Liver (tissue), 8 donors: ENCODE measurements at regions not wholly inside any gene's neighbourhood (a gene's known extent, or its start where the extent isn't known, plus 50 kb on each side); places are given as distances from the start of the nearest gene placed in this dataset.

Experiments used
- DNase-seq: peaks from one replicate; pipeline ENCODE4 v3.0.0-alpha.2; 2017; ENCODE audit warnings: low spot score
- H3K27ac ChIP-seq, 2 donors: one replicate each; pipeline ENCODE4 v1.7.0; 2013; ENCODE audit warnings: inconsistent platforms in 2 of 2, low read length in 2 of 2, control low read depth in 1 of 2, low read depth in 1 of 2, mild to moderate bottlenecking in 1 of 2
- H3K27me3 ChIP-seq, 4 donors: one replicate each; pipeline versions ENCODE4 v1.6.1 to v1.7.0; 2013; ENCODE audit warnings: low read length in 3 of 4, inconsistent platforms in 1 of 4, mild to moderate bottlenecking in 1 of 4, moderate library complexity in 1 of 4; ENCODE audit not compliant: control insufficient read depth in 4 of 4, insufficient read depth in 4 of 4
- H3K36me3 ChIP-seq, 4 donors: one replicate each; pipeline versions ENCODE4 v1.6.1 to v1.7.0; 2013; ENCODE audit warnings: low read length in 3 of 4, mild to moderate bottlenecking in 3 of 4, low read depth in 1 of 4, moderate library complexity in 1 of 4; ENCODE audit not compliant: control insufficient read depth in 4 of 4, insufficient read depth in 3 of 4
- H3K4me1 ChIP-seq, 4 donors: one replicate each; pipeline versions ENCODE4 v1.6.1 to v1.7.0; 2013; ENCODE audit warnings: low read length in 3 of 4, mild to moderate bottlenecking in 3 of 4, moderate library complexity in 1 of 4; ENCODE audit not compliant: control insufficient read depth in 4 of 4, insufficient read depth in 4 of 4
- H3K4me3 ChIP-seq, 3 donors: one replicate each; pipeline versions ENCODE4 v1.6.1 to v1.7.0; 2013; ENCODE audit warnings: low read length in 3 of 3, control low read depth in 1 of 3, low read depth in 1 of 3, mild to moderate bottlenecking in 1 of 3
- H3K9ac ChIP-seq, 2 donors: one replicate each; pipeline ENCODE4 v1.7.0; 2013; ENCODE audit warnings: low read length in 2 of 2, mild to moderate bottlenecking in 2 of 2, moderate library complexity in 2 of 2, control low read depth in 1 of 2, low read depth in 1 of 2
- H3K9me3 ChIP-seq, 4 donors: one replicate each; pipeline versions ENCODE4 v1.6.1 to v1.7.0; 2013; ENCODE audit warnings: low read length in 3 of 4; ENCODE audit not compliant: control insufficient read depth in 4 of 4
- ATF3 ChIP-seq: IDR thresholded peaks from 2 replicates; pipeline ENCODE4 v1.6.1; 2016; ENCODE audit warnings: antibody characterized with exemption
- CTCF ChIP-seq: fragments of 150-350 bp; IDR thresholded peaks from 2 replicates; pipeline ENCODE4 v1.5.1; 2017; ENCODE audit warnings: improper control_type of control experiment, low read depth, low read length; ENCODE audit not compliant: missing input control
- EGR1 ChIP-seq, 2 donors: IDR thresholded peaks; 2 replicates each; pipeline ENCODE4 v1.6.1; 2016 to 2018; ENCODE audit warnings: antibody characterized with exemption in 2 of 2, low read depth in 2 of 2
- FOXA1 ChIP-seq: IDR thresholded peaks from 2 replicates; pipeline ENCODE4 v1.6.1; 2016; ENCODE audit warnings: antibody characterized with exemption
- FOXA2 ChIP-seq: IDR thresholded peaks from 2 replicates; pipeline ENCODE4 v1.6.1; 2016; ENCODE audit warnings: antibody characterized with exemption
- GABPA ChIP-seq, 2 donors: IDR thresholded peaks in 1 of 2; conservative IDR thresholded peaks in 1 of 2; 2 replicates each; pipeline ENCODE4 v1.6.1; 2016; ENCODE audit warnings: antibody characterized with exemption in 2 of 2, mild to moderate bottlenecking in 1 of 2, moderate library complexity in 1 of 2
- HNF4A ChIP-seq, 2 donors: conservative IDR thresholded peaks; 2 replicates each; pipeline ENCODE4 v1.6.1; 2016; ENCODE audit warnings: antibody characterized with exemption in 2 of 2, mild to moderate bottlenecking in 2 of 2
- HNF4G ChIP-seq: IDR thresholded peaks from 2 replicates; pipeline ENCODE4 v1.6.1; 2016; ENCODE audit warnings: antibody characterized with exemption
- JUND ChIP-seq, 2 donors: IDR thresholded peaks; 2 replicates each; pipeline ENCODE4 v1.6.1; 2016; ENCODE audit warnings: antibody characterized with exemption in 2 of 2
- MAX ChIP-seq: IDR thresholded peaks from 2 replicates; pipeline ENCODE4 v1.6.1; 2016; ENCODE audit warnings: antibody characterized with exemption
- NR2F2 ChIP-seq: IDR thresholded peaks from 2 replicates; pipeline ENCODE4 v1.6.1; 2016; ENCODE audit warnings: antibody characterized with exemption
- RAD21 ChIP-seq, 2 donors: IDR thresholded peaks; 2 replicates each; pipeline ENCODE4 v1.6.1; 2016; ENCODE audit warnings: antibody characterized with exemption in 2 of 2, mild to moderate bottlenecking in 2 of 2
- SP1 ChIP-seq: IDR thresholded peaks from 2 replicates; pipeline ENCODE4 v1.6.1; 2018; ENCODE audit warnings: antibody characterized with exemption, mild to moderate bottlenecking
- TAF1 ChIP-seq: conservative IDR thresholded peaks from 2 replicates; pipeline ENCODE4 v1.6.1; 2016; ENCODE audit warnings: antibody characterized with exemption, mild to moderate bottlenecking
- YY1 ChIP-seq: IDR thresholded peaks from 2 replicates; pipeline ENCODE4 v1.6.1; 2016; ENCODE audit warnings: antibody characterized with exemption, mild to moderate bottlenecking
- ZBTB33 ChIP-seq: IDR thresholded peaks from 2 replicates; pipeline ENCODE4 v1.6.1; 2016; ENCODE audit warnings: antibody characterized with exemption
- WGBS: extraction: QIAGEN DNeasy Blood & Tissue Kit; methylation state at CpG from one replicate; pipeline ENCODE4 v1.1.7; 2013; 5-methylcytosine and 5-hydroxymethylcytosine counted together
- donor health status: healthy.
- donor health status: healthy.
- donor health status: healthy.
- donor health status: healthy.
- donor health status: healthy.

GRCh38 chr6:115631028-115631427 is 429.7 kb downstream of the FRK start:
- H3K36me3 ChIP-seq, result no peaks in the 10 kb centered on the region
- H3K9me3 ChIP-seq, result no peaks in the 10 kb centered on the region
- no peaks in the 10 kb centered on the region for H3K4me1 ChIP-seq
- no peak overlapping the region for H3K27ac ChIP-seq
- no peak for DNase-seq
- no peaks in the 10 kb centered on the region for H3K27me3 ChIP-seq
- H3K4me3 ChIP-seq, result no peak overlapping the region
- TF ChIP-seq HNF4G (no peak), NR2F2 (no peak), ZBTB33 (no peak), FOXA2 (no peak), TAF1 (no peak), JUND (IDR thresholded peaks at IDR 0.05) (no peak), EGR1 (IDR thresholded peaks at IDR 0.05; ENCODE audit: low read depth in 2 of 2) (no peak), GABPA (IDR thresholded peaks at IDR 0.05 in 1 of 2, conservative IDR thresholded peaks at IDR 0.05 in 1 of 2) (no peak), MAX (no peak)
- no peak overlapping the region for H3K9ac ChIP-seq

- no peaks in the 10 kb centered on the region for H3K9me3 ChIP-seq
- WGBS, result 86% methylated on average over 4 of the region's 4 CpGs
- H3K27me3 ChIP-seq, result no peaks in the 10 kb centered on the region
- no peak for TF ChIP-seq RAD21 (IDR thresholded peaks at IDR 0.05)
- no peak for TF ChIP-seq ATF3
- no peak for TF ChIP-seq NR2F2
- no peak for TF ChIP-seq TAF1
- TF ChIP-seq CTCF, result no peak
- no peak for DNase-seq
- H3K4me3 ChIP-seq, result no peak overlapping the region
- no peaks in the 10 kb centered on the region for H3K4me1 ChIP-seq
- H3K9ac ChIP-seq, result no peak overlapping the region
- no peak overlapping the region for H3K27ac ChIP-seq
- H3K36me3 ChIP-seq, result no peaks in the 10 kb centered on the region
Observed at GRCh38 chr6:115630424-115631024, 430.2 kb downstream of the FRK start.

- no peaks in the 10 kb centered on the region for H3K27me3 ChIP-seq
- DNase-seq, result no peak
- H3K36me3 ChIP-seq, result no peaks in the 10 kb centered on the region
- H3K4me3 ChIP-seq, result no peak overlapping the region
- TF ChIP-seq TAF1 (no peak), ZBTB33 (no peak), CTCF (no peak), YY1 (no peak), HNF4G (no peak), JUND (IDR thresholded peaks at IDR 0.05) (no peak), SP1 (no peak), ATF3 (no peak), FOXA1 (no peak), HNF4A (conservative IDR thresholded peaks at IDR 0.05) (no peak), MAX (no peak), EGR1 (IDR thresholded peaks at IDR 0.05; ENCODE audit: low read depth in 2 of 2) (no peak), GABPA (IDR thresholded peaks at IDR 0.05 in 1 of 2, conservative IDR thresholded peaks at IDR 0.05 in 1 of 2) (no peak)
- no peaks in the 10 kb centered on the region for H3K9me3 ChIP-seq
- no peaks in the 10 kb centered on the region for H3K4me1 ChIP-seq
- no peak overlapping the region for H3K9ac ChIP-seq
- H3K27ac ChIP-seq, result no peak overlapping the region
- 44% methylated on average over 2 of the region's 2 CpGs for WGBS
Observed at GRCh38 chr6:115629415-115629814, 431.3 kb downstream of the FRK start.
